ENCODE measurements at regions not wholly inside any gene's neighbourhood (a gene's known extent, or its start where the extent isn't known, plus 50 kb on each side); places are given as distances from the start of the nearest gene placed in this dataset.

- no peak for TF ChIP-seq EZH2 (IDR thresholded peaks at IDR 0.05)
- no peak for TF ChIP-seq POLR2AphosphoS5 (IDR thresholded peaks at IDR 0.05; ENCODE audit: borderline replicate concordance, low read depth, low read length)
Measured at GRCh38 chr14:101000711-101001250, 97.3 kb upstream of the RTL1 start.

Measured in SK-N-MC (cell line).